ENCODE measurements at regions not wholly inside any gene's neighbourhood (a gene's known extent, or its start where the extent isn't known, plus 50 kb on each side); places are given as distances from the start of the nearest gene placed in this dataset.
A peak's percentile ranks its signal among the peaks of the same experiment; 100 is the strongest.

DNA sequence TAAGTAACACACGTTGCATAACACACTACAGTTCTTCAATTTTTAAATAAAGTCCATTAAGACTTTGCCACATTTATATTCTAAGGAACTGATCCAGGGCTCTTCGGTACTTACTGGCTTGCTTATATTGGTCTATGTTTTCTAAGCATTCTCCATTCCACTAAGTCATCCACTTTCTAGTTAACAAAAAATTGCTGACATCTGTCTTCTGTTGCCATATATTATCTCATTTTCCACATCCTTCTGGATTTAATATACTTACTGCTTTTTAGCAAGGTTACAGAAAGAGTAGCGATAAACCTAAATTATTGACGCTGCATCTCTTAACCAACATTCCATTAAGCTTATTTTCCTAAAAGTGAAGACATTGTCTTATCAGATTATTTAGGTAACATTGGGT is 238.4 kb upstream of the LRIG3 start:
- H3K4me3 ChIP-seq (ENCODE audit: low read length) = no peak overlapping the region
- no peak for DNase-seq (ENCODE audit: low read depth)
- TF ChIP-seq, protein P1, sequence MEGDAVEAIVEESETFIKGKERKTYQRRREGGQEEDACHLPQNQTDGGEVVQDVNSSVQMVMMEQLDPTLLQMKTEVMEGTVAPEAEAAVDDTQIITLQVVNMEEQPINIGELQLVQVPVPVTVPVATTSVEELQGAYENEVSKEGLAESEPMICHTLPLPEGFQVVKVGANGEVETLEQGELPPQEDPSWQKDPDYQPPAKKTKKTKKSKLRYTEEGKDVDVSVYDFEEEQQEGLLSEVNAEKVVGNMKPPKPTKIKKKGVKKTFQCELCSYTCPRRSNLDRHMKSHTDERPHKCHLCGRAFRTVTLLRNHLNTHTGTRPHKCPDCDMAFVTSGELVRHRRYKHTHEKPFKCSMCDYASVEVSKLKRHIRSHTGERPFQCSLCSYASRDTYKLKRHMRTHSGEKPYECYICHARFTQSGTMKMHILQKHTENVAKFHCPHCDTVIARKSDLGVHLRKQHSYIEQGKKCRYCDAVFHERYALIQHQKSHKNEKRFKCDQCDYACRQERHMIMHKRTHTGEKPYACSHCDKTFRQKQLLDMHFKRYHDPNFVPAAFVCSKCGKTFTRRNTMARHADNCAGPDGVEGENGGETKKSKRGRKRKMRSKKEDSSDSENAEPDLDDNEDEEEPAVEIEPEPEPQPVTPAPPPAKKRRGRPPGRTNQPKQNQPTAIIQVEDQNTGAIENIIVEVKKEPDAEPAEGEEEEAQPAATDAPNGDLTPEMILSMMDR (conservative IDR thresholded peaks at IDR 0.05; ENCODE audit: low read depth, low read length) = no peak

DNA sequence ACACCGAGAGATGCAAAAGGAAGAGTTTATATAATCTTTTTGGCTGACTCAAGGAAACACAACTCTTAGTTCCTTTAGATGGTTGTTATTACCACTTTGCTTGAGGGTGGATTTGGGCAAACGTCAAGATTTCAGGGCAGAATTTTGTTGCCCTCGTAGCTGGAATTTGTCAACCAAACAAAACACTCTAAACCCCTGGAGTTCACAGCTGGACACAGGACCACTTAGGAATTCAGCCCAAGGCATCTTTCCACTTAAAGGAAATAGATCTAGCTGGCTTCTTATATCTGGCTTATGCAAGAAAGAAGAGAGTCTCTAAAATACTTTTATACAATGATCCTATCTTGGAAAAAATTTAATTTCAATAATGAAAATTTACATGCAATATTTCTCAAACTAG is 237.8 kb upstream of the LRIG3 start:
- TF ChIP-seq, protein P1 (conservative IDR thresholded peaks at IDR 0.05; ENCODE audit: low read depth, low read length) = no peak
- no peak for DNase-seq (ENCODE audit: low read depth)
- no peak overlapping the region for H3K4me3 ChIP-seq (ENCODE audit: low read length)

DNA sequence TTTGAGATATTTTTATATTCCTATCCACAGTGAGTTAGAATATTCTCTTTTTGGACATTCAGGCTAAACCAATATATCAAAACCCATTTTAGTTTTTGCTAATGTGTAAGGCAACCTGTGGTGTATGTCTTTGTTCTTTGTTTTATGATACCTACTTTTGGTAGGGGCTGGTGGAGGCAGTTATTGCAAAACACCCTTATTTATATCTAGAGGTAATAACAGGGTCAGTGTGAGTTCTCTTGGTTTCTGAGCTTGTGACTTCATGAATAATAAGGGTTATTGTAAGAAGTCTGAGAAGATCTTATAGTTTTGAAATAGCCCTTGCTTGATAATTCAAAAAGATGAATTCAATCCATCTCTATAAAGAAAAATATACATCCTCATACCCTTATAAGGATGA is 235.1 kb upstream of the LRIG3 start:
- no peak overlapping the region for H3K4me3 ChIP-seq (ENCODE audit: low read length)
- TF ChIP-seq, protein P1 (conservative IDR thresholded peaks at IDR 0.05; ENCODE audit: low read depth, low read length) = no peak
- no peak for DNase-seq (ENCODE audit: low read depth)

DNA sequence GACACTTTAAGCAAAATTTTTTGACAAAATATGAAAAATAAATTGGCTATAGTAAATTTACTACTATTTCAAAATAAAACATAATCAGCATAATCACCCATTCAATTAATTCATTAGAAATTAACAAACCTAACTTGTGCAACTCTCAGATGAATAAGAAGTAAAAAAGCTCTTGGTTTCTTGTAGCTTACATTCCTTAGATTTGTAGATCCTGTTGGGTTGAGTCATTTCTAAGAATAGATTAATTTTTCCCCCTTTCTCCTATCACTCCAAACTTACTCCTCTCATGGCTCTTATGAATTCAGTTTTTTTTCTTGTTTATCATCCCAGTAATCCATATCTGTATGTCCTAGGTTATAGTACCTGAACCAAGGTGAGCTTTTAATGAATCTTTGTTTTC is 230.9 kb upstream of the LRIG3 start:
- DNase-seq (ENCODE audit: low read depth) = no peak
- TF ChIP-seq, protein P1 (conservative IDR thresholded peaks at IDR 0.05; ENCODE audit: low read depth, low read length) = no peak
- H3K4me3 ChIP-seq (ENCODE audit: low read length) = no peak overlapping the region

DNA sequence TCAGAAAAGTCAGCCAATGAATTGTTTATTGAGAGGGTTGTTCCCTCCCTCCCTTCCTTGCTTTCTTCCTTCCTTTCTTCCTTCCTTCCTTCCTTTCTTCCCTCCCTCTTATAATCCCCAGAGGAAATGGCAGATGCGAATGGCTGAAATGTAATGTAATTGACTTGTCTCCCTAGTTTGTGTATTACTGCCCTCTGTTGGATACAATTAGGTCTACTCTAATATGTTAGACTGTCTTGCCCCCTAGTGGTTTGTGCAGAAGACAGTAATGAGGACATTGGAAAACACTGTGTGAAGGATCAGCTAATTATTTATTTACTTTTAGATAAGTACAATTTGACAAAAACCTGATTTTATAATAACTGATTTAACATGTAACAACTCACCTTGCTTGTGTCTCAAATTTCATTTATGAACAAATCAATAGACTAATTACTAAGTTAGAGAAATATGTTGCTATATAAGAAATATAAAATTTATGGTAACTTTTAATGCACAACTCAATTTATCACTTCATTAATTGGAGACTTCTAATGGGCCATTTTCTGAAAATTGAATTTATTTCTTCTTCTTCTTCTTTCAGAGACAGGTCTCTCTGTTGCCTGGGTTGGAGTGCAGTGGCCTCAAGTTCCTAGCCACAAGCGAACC is 229.8 kb upstream of the LRIG3 start:
- TF ChIP-seq, protein P1 (conservative IDR thresholded peaks at IDR 0.05; ENCODE audit: low read depth, low read length) = peak; percentile 91
- DNase-seq (ENCODE audit: low read depth) = no peak

DNA sequence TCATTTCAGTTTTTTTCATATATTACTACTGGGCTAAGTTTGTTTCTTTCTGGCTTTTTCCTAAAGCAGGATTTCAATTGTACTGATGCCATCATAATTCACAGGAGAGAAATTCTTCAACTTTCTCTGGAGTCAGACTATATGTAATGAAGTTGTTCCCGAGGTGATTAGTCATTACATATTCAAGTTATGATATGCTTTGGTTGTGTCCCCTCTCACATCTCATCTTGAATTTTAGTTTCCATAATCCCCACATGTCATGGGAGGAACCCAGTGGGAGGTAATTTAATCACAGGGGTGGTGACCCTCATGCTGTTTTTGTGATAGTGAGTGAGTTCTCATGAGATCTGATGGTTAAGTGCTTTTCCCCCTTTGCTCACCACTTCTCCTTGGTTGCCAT is 227.5 kb upstream of the LRIG3 start:
- no peak overlapping the region for H3K4me3 ChIP-seq (ENCODE audit: low read length)
- TF ChIP-seq, protein P1 (conservative IDR thresholded peaks at IDR 0.05; ENCODE audit: low read depth, low read length) = no peak
- no peak for DNase-seq (ENCODE audit: low read depth)

More for the DNA sequence above, 229.8 kb upstream of the LRIG3 start:
- no peak overlapping the region for H3K4me3 ChIP-seq (ENCODE audit: low read length)

DNA sequence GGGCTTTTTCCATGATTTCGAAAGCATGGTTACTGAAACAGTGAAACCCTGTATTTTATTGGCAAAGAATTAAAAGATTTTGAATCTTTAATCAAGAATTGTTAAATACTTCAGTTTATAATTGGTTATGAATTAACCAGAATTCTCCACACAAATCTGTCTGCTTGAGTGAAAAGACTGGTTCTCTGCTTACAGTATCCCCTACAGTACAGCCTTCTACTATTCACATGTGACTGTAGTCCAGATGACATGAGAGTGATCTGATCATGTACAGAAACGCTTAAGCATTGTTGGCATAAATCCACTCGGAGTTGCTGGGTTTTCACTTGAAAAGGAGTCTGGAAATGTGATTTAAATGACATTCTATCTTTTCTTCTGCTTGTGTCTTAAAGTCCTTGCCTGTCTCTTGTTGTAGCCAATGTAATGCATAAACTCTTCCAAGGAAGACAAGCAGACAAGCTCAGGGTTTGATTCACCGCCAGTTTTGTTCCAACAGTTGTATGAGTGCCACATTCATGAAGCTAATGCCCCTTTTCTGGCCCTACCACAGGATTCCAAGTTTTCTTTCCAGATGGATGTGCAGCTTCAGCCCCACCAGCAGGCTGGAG is 222.0 kb upstream of the LRIG3 start:
- no peak for DNase-seq (ENCODE audit: low read depth)
- TF ChIP-seq, protein P1 (conservative IDR thresholded peaks at IDR 0.05; ENCODE audit: low read depth, low read length) = no peak
- H3K4me3 ChIP-seq (ENCODE audit: low read length) = no peak overlapping the region
